Osteocyte (in vitro differentiated cells): ENCODE measurements at regions not wholly inside any gene's neighbourhood (a gene's known extent, or its start where the extent isn't known, plus 50 kb on each side); places are given as distances from the start of the nearest gene placed in this dataset.

Experiments
- DNase-seq: peaks from one replicate; pipeline ENCODE4 v3.0.0; 2021; ENCODE audit warnings: mixed read lengths; ENCODE audit not compliant: unreplicated experiment; ENCODE audit errors: extremely low spot score
- H3K27ac Mint-ChIP-seq: one replicate; pipeline ENCODE4 v1.8.0; 2021; ENCODE audit warnings: mild to moderate bottlenecking, mixed read lengths; ENCODE audit not compliant: unreplicated experiment
- H3K27me3 Mint-ChIP-seq: one replicate; pipeline ENCODE4 v1.8.0; 2021; ENCODE audit warnings: mixed read lengths; ENCODE audit not compliant: unreplicated experiment
- H3K36me3 Mint-ChIP-seq: one replicate; pipeline ENCODE4 v1.8.0; 2021; ENCODE audit warnings: mixed read lengths; ENCODE audit not compliant: unreplicated experiment
- H3K4me1 Mint-ChIP-seq: one replicate; pipeline ENCODE4 v1.8.0; 2021; ENCODE audit warnings: mixed read lengths; ENCODE audit not compliant: unreplicated experiment
- H3K4me3 Mint-ChIP-seq: one replicate; pipeline ENCODE4 v1.8.0; 2021; ENCODE audit warnings: mild to moderate bottlenecking, moderate library complexity, mixed read lengths; ENCODE audit not compliant: unreplicated experiment
- H3K9me3 Mint-ChIP-seq: one replicate; pipeline ENCODE4 v1.8.0; 2021; ENCODE audit warnings: mixed read lengths; ENCODE audit not compliant: unreplicated experiment
- CTCF ChIP-seq: fragments of 200-600 bp; sonication (generic); IDR thresholded peaks from 2 replicates; pipeline ENCODE4 v1.5.0; 2021; ENCODE audit warnings: antibody characterized with exemption, mild to moderate bottlenecking, moderate library complexity

- no peaks in the 10 kb centered on the region for H3K4me1 Mint-ChIP-seq
- no peaks in the 10 kb centered on the region for H3K9me3 Mint-ChIP-seq
- TF ChIP-seq CTCF: no peak
- peaks cover 15% of the 10 kb centered on the region for H3K27me3 Mint-ChIP-seq
- no peak overlapping the region for H3K4me3 Mint-ChIP-seq
- no peak for DNase-seq
- H3K36me3 Mint-ChIP-seq: no peaks in the 10 kb centered on the region
- H3K27ac Mint-ChIP-seq: no peak overlapping the region
These were observed 522.9 kb downstream of the TMEM182 start for GRCh38 chr2:103284750-103285149.

GRCh38 chr2:103285354-103285753, 523.5 kb downstream of the TMEM182 start:
- DNase-seq: no peak
- peaks cover 15% of the 10 kb centered on the region for H3K27me3 Mint-ChIP-seq
- no peaks in the 10 kb centered on the region for H3K9me3 Mint-ChIP-seq
- TF ChIP-seq CTCF: no peak
- H3K4me3 Mint-ChIP-seq: no peak overlapping the region
- no peaks in the 10 kb centered on the region for H3K4me1 Mint-ChIP-seq
- no peaks in the 10 kb centered on the region for H3K36me3 Mint-ChIP-seq
- no peak overlapping the region for H3K27ac Mint-ChIP-seq

- Mint-ChIP-seq H3K36me3 (no peaks in the 10 kb centered on the region), H3K27ac (no peak overlapping the region), H3K4me3 (no peak overlapping the region), H3K4me1 (no peaks in the 10 kb centered on the region), H3K27me3 (peaks cover 19% of the 10 kb centered on the region), H3K9me3 (no peaks in the 10 kb centered on the region)
- DNase-seq: no peak
- TF ChIP-seq CTCF: no peak
These were observed 525.9 kb downstream of the TMEM182 start for GRCh38 chr2:103287746-103288145.

- no peak overlapping the region for H3K27ac Mint-ChIP-seq
- DNase-seq: no peak
- no peak overlapping the region for H3K4me3 Mint-ChIP-seq
- TF ChIP-seq CTCF: no peak
- peaks cover 3% of the 10 kb centered on the region for H3K4me1 Mint-ChIP-seq
- no peaks in the 10 kb centered on the region for H3K9me3 Mint-ChIP-seq
- peaks cover 28% of the 10 kb centered on the region for H3K27me3 Mint-ChIP-seq
- H3K36me3 Mint-ChIP-seq: no peaks in the 10 kb centered on the region
These were observed 526.9 kb downstream of the TMEM182 start for GRCh38 chr2:103288696-103289095.

- H3K4me1 Mint-ChIP-seq: peaks cover 3% of the 10 kb centered on the region
- H3K4me3 Mint-ChIP-seq: no peak overlapping the region
- peaks cover 32% of the 10 kb centered on the region for H3K27me3 Mint-ChIP-seq
These were observed 527.4 kb downstream of the TMEM182 start for GRCh38 chr2:103289105-103289725.

More at GRCh38 chr2:103289105-103289725, 527.4 kb downstream of the TMEM182 start:
- TF ChIP-seq CTCF: peak; percentile 25
- DNase-seq: no peak
- no peaks in the 10 kb centered on the region for H3K9me3 Mint-ChIP-seq
- H3K36me3 Mint-ChIP-seq: no peaks in the 10 kb centered on the region
- H3K27ac Mint-ChIP-seq: no peak overlapping the region
